A673 (cell line): ENCODE measurements at regions not wholly inside any gene's neighbourhood (a gene's known extent, or its start where the extent isn't known, plus 50 kb on each side); places are given as distances from the start of the nearest gene placed in this dataset.

Experiments used
- CTCF ChIP-seq: fragments of 300-800, 200-600 bp; sonication (generic); conservative IDR thresholded peaks from 2 replicates; pipeline ENCODE4 v1.5.1; 2017; ENCODE audit warnings: low read depth, mild to moderate bottlenecking, antibody characterized with exemption, low read length, moderate library complexity, mixed read lengths
- EZH2 ChIP-seq: fragments of 200-600 bp; sonication (generic); IDR thresholded peaks from 2 replicates; pipeline ENCODE4 v1.6.1; 2017; ENCODE audit warnings: borderline replicate concordance, low read depth, mild to moderate bottlenecking, mixed read lengths, antibody characterized with exemption, low read length; ENCODE audit not compliant: poor library complexity, severe bottlenecking

GRCh38 chr12:84308211-84308610 is 604.4 kb downstream of the SLC6A15 start:
- TF ChIP-seq CTCF (no peak), EZH2 (no peak)
